Stimulated activated memory B cell treated with anti-CD40 and anti-IgM and Interleukin-4, amounts not matched to agents 10 μg/mL and 1 μg/mL and 100 μg/mL, for 72 hours (primary cell): ENCODE measurements at regions not wholly inside any gene's neighbourhood (a gene's known extent, or its start where the extent isn't known, plus 50 kb on each side); places are given as distances from the start of the nearest gene placed in this dataset.
A peak's percentile ranks its signal among the peaks of the same experiment; 100 is the strongest.

Experiments used
- ATAC-seq: fragments of 150-1000 bp; cut with Tn5 transposase; 2 replicates; pipeline ENCODE4 v1.10.0; 2021
- H3K27ac Mint-ChIP-seq: one replicate; pipeline ENCODE4 v1.8.0; 2022; ENCODE audit warnings: mild to moderate bottlenecking, mixed read lengths
- H3K27me3 Mint-ChIP-seq: one replicate; pipeline ENCODE4 v1.8.0; 2022; ENCODE audit warnings: mixed read lengths
- H3K36me3 Mint-ChIP-seq: one replicate; pipeline ENCODE4 v1.8.0; 2022; ENCODE audit warnings: mixed read lengths
- H3K4me1 Mint-ChIP-seq: one replicate; pipeline ENCODE4 v1.8.0; 2022; ENCODE audit warnings: mixed read lengths
- H3K4me3 Mint-ChIP-seq: one replicate; pipeline ENCODE4 v1.8.0; 2022; ENCODE audit warnings: mild to moderate bottlenecking, moderate library complexity, mixed read lengths
- H3K9me3 Mint-ChIP-seq: one replicate; pipeline ENCODE4 v1.8.0; 2022; ENCODE audit warnings: mixed read lengths

GRCh38 chr9:706606-707459 lies 134.7 kb upstream of the DMRT1 start:
- Mint-ChIP-seq H3K4me1 (peaks cover 19% of the 10 kb centered on the region), H3K27ac (peak overlapping the region; percentile 70), H3K9me3 (no peaks in the 10 kb centered on the region), H3K4me3 (peak overlapping the region; percentile 80), H3K36me3 (peaks cover 12% of the 10 kb centered on the region), H3K27me3 (peaks cover 14% of the 10 kb centered on the region)
- peak; percentile 68 for ATAC-seq

GRCh38 chr9:708182-708550 lies 133.3 kb upstream of the DMRT1 start:
- peaks cover 14% of the 10 kb centered on the region for H3K27me3 Mint-ChIP-seq
- no peaks in the 10 kb centered on the region for H3K9me3 Mint-ChIP-seq
- no peak overlapping the region for H3K4me3 Mint-ChIP-seq
- H3K36me3 Mint-ChIP-seq: peaks cover 20% of the 10 kb centered on the region
- no peak overlapping the region for H3K27ac Mint-ChIP-seq
- peaks cover 19% of the 10 kb centered on the region for H3K4me1 Mint-ChIP-seq
- no peak for ATAC-seq

- Mint-ChIP-seq H3K36me3 (peaks cover 20% of the 10 kb centered on the region), H3K4me3 (no peak overlapping the region), H3K9me3 (no peaks in the 10 kb centered on the region), H3K27ac (no peak overlapping the region), H3K4me1 (peaks cover 19% of the 10 kb centered on the region), H3K27me3 (peaks cover 14% of the 10 kb centered on the region)
- no peak for ATAC-seq
Measured at GRCh38 chr9:708551-709432, 132.7 kb upstream of the DMRT1 start.

GRCh38 chr9:710951-711745 lies 130.3 kb upstream of the DMRT1 start:
- Mint-ChIP-seq H3K27me3 (peaks cover 10% of the 10 kb centered on the region), H3K9me3 (no peaks in the 10 kb centered on the region), H3K4me3 (no peak overlapping the region), H3K27ac (no peak overlapping the region), H3K4me1 (peaks cover 17% of the 10 kb centered on the region), H3K36me3 (peaks cover 20% of the 10 kb centered on the region)
- ATAC-seq: no peak

- peaks cover 2% of the 10 kb centered on the region for H3K27me3 Mint-ChIP-seq
- no peak for ATAC-seq
- H3K36me3 Mint-ChIP-seq: peaks cover 20% of the 10 kb centered on the region
- H3K27ac Mint-ChIP-seq: no peak overlapping the region
- peaks cover 9% of the 10 kb centered on the region for H3K4me1 Mint-ChIP-seq
- no peaks in the 10 kb centered on the region for H3K9me3 Mint-ChIP-seq
- H3K4me3 Mint-ChIP-seq: no peak overlapping the region
Measured at GRCh38 chr9:711761-712553, 129.5 kb upstream of the DMRT1 start.

GRCh38 chr9:712643-713042 lies 128.9 kb upstream of the DMRT1 start:
- Mint-ChIP-seq H3K27me3 (no peaks in the 10 kb centered on the region), H3K4me3 (no peak overlapping the region), H3K27ac (no peak overlapping the region), H3K9me3 (no peaks in the 10 kb centered on the region), H3K36me3 (peaks cover 20% of the 10 kb centered on the region), H3K4me1 (peaks cover 8% of the 10 kb centered on the region)
- peak; percentile 22 for ATAC-seq

GRCh38 chr9:713091-713490 lies 128.4 kb upstream of the DMRT1 start:
- Mint-ChIP-seq H3K4me3 (no peak overlapping the region), H3K4me1 (peaks cover 8% of the 10 kb centered on the region), H3K27ac (no peak overlapping the region), H3K9me3 (no peaks in the 10 kb centered on the region), H3K36me3 (peaks cover 20% of the 10 kb centered on the region), H3K27me3 (no peaks in the 10 kb centered on the region)
- no peak for ATAC-seq

- no peaks in the 10 kb centered on the region for H3K4me1 Mint-ChIP-seq
- H3K4me3 Mint-ChIP-seq: no peak overlapping the region
- ATAC-seq: no peak
- peaks cover 20% of the 10 kb centered on the region for H3K36me3 Mint-ChIP-seq
- no peak overlapping the region for H3K27ac Mint-ChIP-seq
- no peaks in the 10 kb centered on the region for H3K9me3 Mint-ChIP-seq
- H3K27me3 Mint-ChIP-seq: no peaks in the 10 kb centered on the region
Measured at GRCh38 chr9:714675-715074, 126.8 kb upstream of the DMRT1 start.

- ATAC-seq: no peak
- Mint-ChIP-seq H3K4me1 (no peaks in the 10 kb centered on the region), H3K9me3 (no peaks in the 10 kb centered on the region), H3K27ac (no peak overlapping the region), H3K4me3 (no peak overlapping the region), H3K36me3 (peaks cover 20% of the 10 kb centered on the region), H3K27me3 (no peaks in the 10 kb centered on the region)
Measured at GRCh38 chr9:715300-715699, 126.2 kb upstream of the DMRT1 start.

GRCh38 chr9:715743-716400 lies 125.6 kb upstream of the DMRT1 start:
- Mint-ChIP-seq H3K4me3 (no peak overlapping the region), H3K36me3 (peaks cover 17% of the 10 kb centered on the region), H3K9me3 (no peaks in the 10 kb centered on the region), H3K27ac (no peak overlapping the region), H3K27me3 (no peaks in the 10 kb centered on the region), H3K4me1 (peaks cover 5% of the 10 kb centered on the region)
- ATAC-seq: no peak

GRCh38 chr9:717722-718121 lies 123.8 kb upstream of the DMRT1 start:
- peaks cover 9% of the 10 kb centered on the region for H3K27me3 Mint-ChIP-seq
- no peak overlapping the region for H3K27ac Mint-ChIP-seq
- H3K4me3 Mint-ChIP-seq: no peak overlapping the region
- H3K4me1 Mint-ChIP-seq: peaks cover 7% of the 10 kb centered on the region
- no peak for ATAC-seq
- H3K36me3 Mint-ChIP-seq: peaks cover 8% of the 10 kb centered on the region
- no peaks in the 10 kb centered on the region for H3K9me3 Mint-ChIP-seq

- Mint-ChIP-seq H3K36me3 (peaks cover 9% of the 10 kb centered on the region), H3K4me3 (no peak overlapping the region), H3K27me3 (peaks cover 9% of the 10 kb centered on the region), H3K9me3 (no peaks in the 10 kb centered on the region), H3K27ac (no peak overlapping the region), H3K4me1 (peaks cover 7% of the 10 kb centered on the region)
- no peak for ATAC-seq
Measured at GRCh38 chr9:720239-720881, 121.1 kb upstream of the DMRT1 start.

GRCh38 chr9:722388-722980 lies 119.0 kb upstream of the DMRT1 start:
- H3K27me3 Mint-ChIP-seq: peaks cover 9% of the 10 kb centered on the region
- H3K27ac Mint-ChIP-seq: no peak overlapping the region
- no peak overlapping the region for H3K4me3 Mint-ChIP-seq
- peaks cover 9% of the 10 kb centered on the region for H3K36me3 Mint-ChIP-seq
- peaks cover 7% of the 10 kb centered on the region for H3K4me1 Mint-ChIP-seq
- ATAC-seq: no peak
- no peaks in the 10 kb centered on the region for H3K9me3 Mint-ChIP-seq
